ENCODE measurements at regions not wholly inside any gene's neighbourhood (a gene's known extent, or its start where the extent isn't known, plus 50 kb on each side); places are given as distances from the start of the nearest gene placed in this dataset.

- TF ChIP-seq CTCF (IDR thresholded peaks at IDR 0.05) (no peak), POLR2A (IDR thresholded peaks at IDR 0.05) (no peak)
Observed at GRCh38 chr5:135160036-135160675, 126.1 kb upstream of the PITX1 start.

All from vagina (tissue), 2 donors.